ENCODE measurements at regions not wholly inside any gene's neighbourhood (a gene's known extent, or its start where the extent isn't known, plus 50 kb on each side); places are given as distances from the start of the nearest gene placed in this dataset.

DNA sequence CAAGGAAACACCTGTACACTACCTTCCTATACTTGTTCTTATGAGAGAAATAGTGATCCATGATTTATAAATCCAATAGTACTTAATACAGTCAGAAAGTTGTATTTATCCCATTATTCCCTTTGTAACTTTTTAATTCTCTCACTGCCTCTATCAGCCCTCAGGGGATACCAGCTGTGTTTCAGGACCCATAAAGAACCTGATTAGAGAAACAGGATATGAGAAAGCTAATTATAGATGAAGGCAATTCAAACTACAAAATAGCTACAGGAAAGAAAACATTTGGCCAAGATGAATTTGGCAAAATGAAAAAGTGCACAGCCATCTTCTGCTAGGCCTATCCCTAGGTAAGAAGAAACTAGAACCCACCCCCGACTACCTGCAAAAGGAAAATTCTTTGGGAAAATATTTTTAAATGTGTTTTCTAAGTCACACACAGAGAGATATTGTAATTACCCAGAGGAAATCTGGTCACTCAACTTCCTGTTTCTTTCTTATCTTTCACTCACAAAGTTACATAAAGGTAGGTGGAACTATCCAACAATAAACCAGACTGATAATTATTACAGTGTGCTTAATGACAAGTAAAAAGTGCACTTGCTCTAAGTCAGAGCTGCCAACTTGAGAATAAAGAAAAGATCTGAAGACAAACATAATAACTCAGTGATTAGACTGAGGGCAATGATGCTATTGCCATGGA lies 836.5 kb upstream of the HTR2C start:
- TF ChIP-seq POLR2A (IDR thresholded peaks at IDR 0.05; ENCODE audit: low read length) (no peak), GATA1 (IDR thresholded peaks at IDR 0.05; ENCODE audit: low read depth, low read length) (no peak)

Data from erythroblast (primary cell).